Ramos (cell line): ENCODE measurements at regions not wholly inside any gene's neighbourhood (a gene's known extent, or its start where the extent isn't known, plus 50 kb on each side); places are given as distances from the start of the nearest gene placed in this dataset.

Experiments
- in situ Hi-C: fragments of 300-500 bp; cut with MboI; formaldehyde crosslinking; loops from one replicate; pipeline ENCODE4 v1.14.3; 2022; ENCODE audit warnings: low sequenced_read_pairs; ENCODE audit not compliant: unreplicated experiment

DNA sequence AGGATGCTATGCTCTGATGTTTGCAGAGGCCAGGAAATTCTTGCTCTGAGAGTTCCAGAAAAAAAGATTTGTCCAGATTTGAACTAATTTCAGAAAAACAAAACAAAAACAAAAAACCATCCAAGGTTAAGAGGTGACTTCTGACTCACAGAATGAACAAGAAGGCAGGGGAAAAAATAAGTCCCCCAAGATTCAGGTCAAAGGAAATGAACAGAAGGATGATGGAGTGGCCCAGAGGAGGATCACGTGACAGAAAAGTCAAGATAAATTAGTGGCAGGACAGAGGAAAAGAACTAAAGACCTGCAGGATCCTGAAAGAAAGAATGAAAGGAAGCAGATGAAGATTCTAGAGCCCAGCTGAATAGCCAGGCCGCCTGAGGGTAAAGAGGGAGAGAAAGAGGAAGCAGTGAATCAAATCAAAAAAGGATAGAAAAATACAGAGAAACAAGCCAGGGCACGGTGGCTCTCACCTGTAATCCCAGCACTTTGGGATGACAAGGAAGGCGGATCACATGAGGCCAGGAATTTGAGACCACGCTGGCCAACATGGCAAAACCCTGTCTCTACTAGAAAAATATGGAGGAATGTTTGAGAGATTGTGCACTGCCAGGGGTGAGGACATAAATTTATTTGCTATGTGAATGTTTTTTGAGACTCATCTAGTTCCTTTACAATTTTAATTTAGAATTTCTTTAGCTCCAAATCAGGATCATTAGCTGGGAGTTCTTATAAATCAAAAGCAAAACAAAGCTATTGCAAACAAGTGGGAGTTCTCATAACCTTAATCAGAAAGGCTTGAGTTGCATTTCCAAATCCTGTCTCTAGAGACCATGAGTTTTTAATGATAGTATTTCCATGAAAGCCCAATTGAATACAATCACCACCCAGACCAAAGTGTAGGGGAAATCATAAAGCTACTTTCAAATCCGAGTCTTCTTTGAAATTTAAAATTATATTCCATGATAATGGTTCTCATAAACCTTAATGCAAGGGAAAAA lies 217.1 kb upstream of the PLEKHG7 start:
- in situ Hi-C loops, result no loop called here

DNA sequence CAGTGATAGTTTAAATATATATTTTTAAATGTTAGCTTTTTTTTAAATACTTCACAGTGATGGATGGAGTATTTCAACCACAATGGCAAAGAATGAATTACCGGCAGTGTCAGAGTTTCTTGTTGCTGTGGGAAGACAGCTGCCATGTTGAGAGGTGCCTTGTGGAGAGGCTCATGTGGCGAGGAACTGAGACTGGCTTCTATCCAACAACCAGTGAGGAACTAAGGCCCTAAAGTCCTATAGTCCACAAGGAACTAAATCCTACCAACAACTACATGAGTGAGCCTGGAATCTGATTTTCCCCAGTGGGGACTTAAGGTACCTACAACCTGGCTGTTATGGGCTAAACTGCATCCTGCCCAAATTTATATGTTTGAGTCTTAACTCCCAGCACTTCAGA lies 220.2 kb upstream of the PLEKHG7 start:
- in situ Hi-C loops, result no loop called here

GRCh38 chr12:92481066-92481465 lies 221.7 kb upstream of the PLEKHG7 start:
- in situ Hi-C loops, result no loop called here

DNA sequence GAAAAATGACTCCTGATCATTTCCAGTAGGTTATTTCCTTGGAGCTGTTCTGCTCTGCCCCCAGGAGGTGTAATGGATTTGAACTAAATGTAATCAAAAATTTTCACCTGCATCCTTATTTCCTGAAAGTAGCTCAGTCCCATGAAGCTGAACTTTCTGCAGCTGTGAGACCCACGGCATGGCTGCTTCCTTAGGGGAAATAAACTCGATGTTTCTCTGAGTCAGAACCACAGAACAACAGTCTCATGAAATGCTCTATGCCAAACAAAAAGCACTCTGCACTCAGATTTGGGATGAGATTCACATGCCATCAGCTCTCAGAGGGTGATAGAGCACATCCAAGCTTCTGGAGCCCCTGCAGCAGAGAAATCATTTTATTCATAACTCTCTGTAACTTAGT lies 224.1 kb upstream of the PLEKHG7 start:
- in situ Hi-C loops, result loop anchor here (10.0 kb wide), 1 partner anchor 86 kb away; no protein-coding TSS in a partner anchor

GRCh38 chr12:92476844-92477243 lies 225.9 kb upstream of the PLEKHG7 start:
- in situ Hi-C loops, result loop anchor here (10.0 kb wide), 1 partner anchor 88 kb away; no protein-coding TSS in a partner anchor

DNA sequence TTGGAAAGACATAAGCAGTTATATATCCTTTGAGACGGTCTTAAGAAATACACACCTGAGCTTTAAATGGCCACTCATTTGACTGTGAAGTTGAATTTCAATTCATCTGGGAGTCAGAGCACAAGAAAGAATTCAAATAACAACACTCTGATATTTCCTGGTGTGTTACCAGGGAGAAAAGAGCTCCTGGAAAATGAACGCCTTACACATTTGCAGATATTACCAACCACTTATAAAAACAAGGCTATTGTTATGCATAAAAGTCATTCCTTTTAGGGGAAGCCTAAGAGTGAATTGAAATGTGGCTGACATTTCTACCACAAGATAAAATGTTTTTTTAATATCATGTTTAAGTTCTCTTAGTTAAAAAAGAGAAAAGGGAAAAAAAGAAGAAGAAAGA lies 229.2 kb upstream of the PLEKHG7 start:
- in situ Hi-C loops, result loop anchor here (10.0 kb wide), 1 partner anchor 91 kb away; no protein-coding TSS in a partner anchor

DNA sequence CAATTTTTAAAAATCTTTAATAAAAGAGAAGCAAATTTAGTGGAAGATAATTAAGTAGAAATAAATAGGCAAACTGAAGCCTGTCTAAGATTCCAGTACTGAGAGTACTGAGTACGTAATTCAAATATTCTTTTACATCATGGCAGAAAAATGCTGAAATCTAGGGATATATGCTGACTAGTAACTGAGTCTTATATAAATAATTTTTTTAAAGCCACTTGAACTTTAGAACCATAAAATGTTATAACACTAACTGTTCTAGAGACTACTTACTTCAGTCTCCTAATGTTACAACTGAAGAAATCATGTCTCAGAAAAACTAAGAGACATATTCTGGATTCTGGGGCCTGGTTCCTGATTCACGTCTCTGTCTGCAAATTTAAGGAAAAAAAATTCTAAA lies 230.6 kb upstream of the PLEKHG7 start:
- in situ Hi-C loops, result loop anchor here (10.0 kb wide), 1 partner anchor 93 kb away; no protein-coding TSS in a partner anchor

GRCh38 chr12:92471551-92471950 lies 231.2 kb upstream of the PLEKHG7 start:
- in situ Hi-C loops, result loop anchor here (10.0 kb wide), 1 partner anchor 93 kb away; no protein-coding TSS in a partner anchor

- in situ Hi-C loops, result loop anchor here (10.0 kb wide), 1 partner anchor 94 kb away; no protein-coding TSS in a partner anchor
Measured at GRCh38 chr12:92470608-92471021, 232.2 kb upstream of the PLEKHG7 start.

- in situ Hi-C loops, result loop anchor here (10.0 kb wide), 3 partner anchors 95 to 325 kb away; partner anchors contain the start of gene BTG1
Measured at GRCh38 chr12:92469837-92470236, 233.0 kb upstream of the PLEKHG7 start.

DNA sequence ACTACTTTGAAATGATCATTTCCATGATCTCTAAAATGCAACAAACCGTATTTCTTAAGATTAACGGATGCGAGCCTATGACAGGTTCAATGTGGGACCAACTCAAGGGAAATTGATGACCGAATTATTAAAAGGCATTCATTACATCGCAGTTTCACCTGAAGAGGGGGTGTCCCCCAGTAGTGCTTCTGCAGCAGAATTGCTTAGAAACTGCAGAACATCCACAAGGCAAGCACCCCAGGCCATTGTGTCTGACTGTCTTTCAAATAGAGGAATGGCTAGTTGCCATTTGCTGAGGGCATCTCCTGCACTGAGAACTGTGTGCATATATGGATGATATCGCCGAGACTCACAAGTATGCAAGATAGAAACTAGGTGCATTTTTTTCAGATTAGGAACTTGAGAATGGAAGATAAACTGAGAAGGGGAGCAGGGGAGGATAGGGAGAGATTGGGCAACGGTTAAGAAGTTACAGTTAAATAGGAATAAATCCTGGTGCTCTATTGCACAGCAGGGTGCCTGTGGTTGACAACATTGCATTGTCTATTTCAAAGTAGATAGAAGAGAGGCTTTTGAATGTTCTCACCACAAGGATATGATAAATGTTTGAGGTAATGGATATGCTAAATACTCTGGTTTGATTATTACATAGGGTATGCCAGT lies 234.3 kb upstream of the PLEKHG7 start:
- in situ Hi-C loops, result loop anchor here (10.0 kb wide), 2 partner anchors 104 to 324 kb away; partner anchors contain the start of gene BTG1

DNA sequence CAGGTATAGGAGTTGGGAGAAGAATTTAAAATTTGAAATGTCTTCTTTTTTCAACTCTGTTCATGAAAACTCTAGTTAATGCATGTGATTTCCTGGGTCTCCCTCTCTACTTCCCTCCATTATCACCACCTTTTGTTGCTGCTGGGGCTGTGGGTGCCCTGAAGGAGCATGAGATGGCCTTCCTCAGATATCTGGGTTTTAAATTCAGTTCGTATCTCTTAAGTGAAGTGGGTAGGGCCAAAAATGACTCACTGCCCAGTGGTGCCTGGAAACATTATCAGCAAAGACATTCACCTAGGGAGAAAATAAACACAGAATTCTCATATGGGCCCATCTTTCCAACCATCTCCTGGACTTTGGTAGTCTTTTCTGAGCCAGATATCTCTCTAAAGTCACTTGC lies 234.9 kb upstream of the PLEKHG7 start:
- in situ Hi-C loops, result loop anchor here (10.0 kb wide), 2 partner anchors 103 to 323 kb away; partner anchors contain the start of gene BTG1

GRCh38 chr12:92466391-92467305 lies 236.1 kb upstream of the PLEKHG7 start:
- in situ Hi-C loops, result loop anchor here (10.0 kb wide), 2 partner anchors 102 to 322 kb away; partner anchors contain the start of gene BTG1

GRCh38 chr12:92465786-92466295 lies 236.9 kb upstream of the PLEKHG7 start:
- in situ Hi-C loops, result loop anchor here (10.0 kb wide), 2 partner anchors 101 to 321 kb away; partner anchors contain the start of gene BTG1

DNA sequence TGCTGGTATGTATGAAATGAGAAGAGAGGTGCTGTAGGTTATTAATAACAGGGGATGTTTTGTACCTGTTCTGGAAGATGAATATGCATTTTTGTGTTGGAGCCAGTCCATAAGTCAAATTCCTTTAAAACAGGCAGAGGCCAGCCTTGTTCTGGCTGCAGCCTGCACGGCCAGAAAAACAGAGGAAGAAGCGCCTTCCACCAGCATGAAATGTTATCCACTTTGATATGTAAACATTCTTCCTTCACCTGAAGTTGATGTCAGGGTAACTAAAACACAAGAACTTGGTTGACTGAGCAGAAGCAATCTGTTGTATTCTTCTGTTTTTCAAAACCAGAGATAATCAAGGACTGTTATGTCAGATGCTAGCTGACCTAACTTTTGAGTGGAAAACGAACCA lies 237.9 kb upstream of the PLEKHG7 start:
- in situ Hi-C loops, result loop anchor here (10.0 kb wide), 2 partner anchors 100 to 320 kb away; partner anchors contain the start of gene BTG1

GRCh38 chr12:92463171-92463570 lies 239.6 kb upstream of the PLEKHG7 start:
- in situ Hi-C loops, result loop anchor here (10.0 kb wide), 2 partner anchors 98 to 318 kb away; partner anchors contain the start of gene BTG1

- in situ Hi-C loops, result loop anchor here (10.0 kb wide), 2 partner anchors 98 to 318 kb away; partner anchors contain the start of gene BTG1
Measured at GRCh38 chr12:92462527-92462926, 240.3 kb upstream of the PLEKHG7 start.

DNA sequence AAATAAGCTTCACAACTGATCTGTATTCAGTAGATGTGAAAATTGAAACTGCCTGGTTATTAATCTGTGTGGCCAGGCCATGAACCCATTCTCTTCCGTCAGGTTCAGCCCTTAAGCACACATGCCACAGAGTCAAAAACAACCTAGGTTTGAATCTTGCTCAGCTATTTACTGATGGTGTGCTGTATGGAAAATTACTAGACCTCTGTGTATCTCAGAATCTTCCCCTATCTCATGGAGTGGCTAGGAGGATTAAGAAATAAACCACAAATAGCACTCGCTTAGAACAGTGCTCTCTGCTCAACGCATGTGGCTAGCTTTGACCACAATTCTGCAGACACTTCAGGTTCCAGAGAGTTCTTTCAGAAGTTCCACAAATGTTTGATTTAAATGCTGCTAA lies 240.7 kb upstream of the PLEKHG7 start:
- in situ Hi-C loops, result loop anchor here (10.0 kb wide), 2 partner anchors 97 to 317 kb away; partner anchors contain the start of gene BTG1

GRCh38 chr12:92459850-92460249 lies 242.9 kb upstream of the PLEKHG7 start:
- in situ Hi-C loops, result loop anchor here (10.0 kb wide), 2 partner anchors 95 to 315 kb away; partner anchors contain the start of gene BTG1
